GM23248 (cell line): ENCODE measurements at regions not wholly inside any gene's neighbourhood (a gene's known extent, or its start where the extent isn't known, plus 50 kb on each side); places are given as distances from the start of the nearest gene placed in this dataset.
"Not testable (repeated sequence)": the region's sequence is repeated elsewhere in the genome, so short reads cannot be mapped to it uniquely, and the experiment has no call there.

Source experiments
- EZH2 ChIP-seq: fragments of 200-600 bp; sonication (generic); IDR thresholded peaks from 2 replicates; pipeline ENCODE4 v1.6.1; 2018; ENCODE audit warnings: antibody characterized with exemption, mild to moderate bottlenecking; ENCODE audit not compliant: insufficient read depth, poor library complexity, severe bottlenecking
- EZH2phosphoT487 ChIP-seq: fragments of 200-600 bp; sonication (generic); IDR thresholded peaks from 2 replicates; pipeline ENCODE4 v1.6.1; 2018; ENCODE audit warnings: antibody characterized with exemption, moderate library complexity, mild to moderate bottlenecking, low read depth; ENCODE audit not compliant: insufficient read depth

DNA sequence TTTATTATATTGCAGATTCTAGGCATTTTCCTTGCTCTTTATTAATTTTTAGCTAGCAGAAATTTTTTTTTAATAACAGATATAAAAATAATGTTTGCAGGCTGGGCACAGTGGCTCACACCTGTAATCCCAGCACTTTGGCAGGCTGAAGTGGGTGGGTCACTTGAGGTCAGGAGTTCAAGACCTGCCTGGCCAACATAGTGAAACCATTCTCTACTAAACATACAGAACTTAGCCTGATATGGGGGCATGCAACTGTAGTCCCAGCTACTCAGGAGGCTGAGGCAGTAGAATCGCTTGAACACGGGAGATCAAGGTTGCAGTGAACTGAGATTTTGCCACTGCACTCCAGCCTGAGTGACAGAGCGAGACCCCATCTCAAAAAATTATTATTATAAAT lies 304.6 kb upstream of the KCND2 start:
- TF ChIP-seq EZH2, EZH2phosphoT487: not testable (repeated sequence)
